H1 (cell line): ENCODE measurements at regions not wholly inside any gene's neighbourhood (a gene's known extent, or its start where the extent isn't known, plus 50 kb on each side); places are given as distances from the start of the nearest gene placed in this dataset.
"Not testable (repeated sequence)": the region's sequence is repeated elsewhere in the genome, so short reads cannot be mapped to it uniquely, and the experiment has no call there.

Experiments
- CTCF ChIA-PET: fragments of 300-600 bp; sonication (Branson Sonifier 250); formaldehyde crosslinking; loops from one replicate; lab custom pipeline; 2021; ENCODE audit not compliant: partially characterized antibody; lab: Charles Lee
- POLR2A ChIA-PET: fragments of 300-600 bp; sonication (Branson Sonifier 250); formaldehyde crosslinking; loops from one replicate; lab custom pipeline; 2021; ENCODE audit warnings: inconsistent platforms; ENCODE audit not compliant: partially characterized antibody; lab: Charles Lee
- DNase-seq, 2 experiments: peaks; one replicate each; pipeline versions ENCODE4 v3.0.0 to v3.0.0-alpha.2; 2010 to 2022; ENCODE audit warnings: low spot score in 2 of 2, low read depth in 1 of 2, mixed read lengths in 1 of 2
- FAIRE-seq: peaks from 2 replicates; lab custom pipeline; 2011; peaks lifted over from hg19 to GRCh38; lab: Jason Lieb, UNC
- H2AFZ ChIP-seq: 2 replicates; pipeline ENCODE4 v1.8.1; 2012; ENCODE audit warnings: low read length, inconsistent platforms
- H2AK5ac ChIP-seq: 2 replicates; pipeline ENCODE4 v1.6.1; 2013; ENCODE audit warnings: low read depth, low read length
- H2BK120ac ChIP-seq: replicated peaks from 2 replicates; pipeline ENCODE3; 2013; ENCODE audit warnings: low read depth, low read length, inconsistent platforms
- H2BK12ac ChIP-seq: 2 replicates; pipeline ENCODE4 v1.6.1; 2013; ENCODE audit warnings: low read depth, low read length
- H2BK15ac ChIP-seq: 2 replicates; pipeline ENCODE4 v1.6.1; 2013; ENCODE audit warnings: low read length
- H2BK20ac ChIP-seq: 2 replicates; pipeline ENCODE4 v1.6.1; 2013; ENCODE audit warnings: low read length
- H2BK5ac ChIP-seq: 2 replicates; pipeline ENCODE4 v1.6.1; 2013; ENCODE audit warnings: low read depth, low read length
- H3K14ac ChIP-seq: 2 replicates; pipeline ENCODE4 v1.6.1; 2013; ENCODE audit warnings: inconsistent platforms; ENCODE audit not compliant: insufficient read length
- H3K18ac ChIP-seq: 2 replicates; pipeline ENCODE4 v1.6.1; 2013; ENCODE audit warnings: low read length; ENCODE audit errors: extremely low read depth
- H3K23ac ChIP-seq: 2 replicates; pipeline ENCODE4 v1.6.1; 2013; ENCODE audit warnings: inconsistent platforms; ENCODE audit not compliant: insufficient read length
- H3K23me2 ChIP-seq: 2 replicates; pipeline ENCODE4 v1.6.1; 2013; ENCODE audit warnings: low read depth, low read length
- H3K27ac ChIP-seq: 2 replicates; pipeline ENCODE4 v1.6.1; 2011; ENCODE audit warnings: low read depth, low read length, inconsistent platforms
- H3K27me3 ChIP-seq, 4 experiments: replicated peaks in 1 of 4; 1 replicate in 1 of 4; 2 replicates in 3 of 4; pipeline versions ENCODE4 v1.6.1 to v1.8.1; 2011 to 2013; ENCODE audit warnings: low read length in 3 of 4, mild to moderate bottlenecking in 3 of 4, inconsistent platforms in 2 of 4, mixed read lengths in 2 of 4, moderate library complexity in 1 of 4; ENCODE audit not compliant: control insufficient read depth in 3 of 4, insufficient read depth in 3 of 4; ENCODE audit errors: extremely low read depth in 1 of 4
- H3K36me3 ChIP-seq, 4 experiments: 2 replicates each; pipeline versions ENCODE4 v1.6.1 to v1.8.1; 2011 to 2013; ENCODE audit warnings: mild to moderate bottlenecking in 4 of 4, low read length in 3 of 4, moderate library complexity in 2 of 4, control low read depth in 1 of 4, inconsistent platforms in 1 of 4; ENCODE audit not compliant: insufficient read depth in 4 of 4, control insufficient read depth in 2 of 4
- H3K4ac ChIP-seq: replicated peaks from 2 replicates; pipeline ENCODE3; 2013; ENCODE audit warnings: low read length, low read depth, mixed read lengths, inconsistent platforms; ENCODE audit not compliant: insufficient read length
- H3K4me1 ChIP-seq, 4 experiments: replicated peaks in 1 of 4; 1 replicate in 1 of 4; 2 replicates in 3 of 4; pipeline versions ENCODE4 v1.6.1 to v1.8.1; 2011 to 2013; ENCODE audit warnings: low read length in 3 of 4, inconsistent platforms in 2 of 4, mixed read lengths in 1 of 4; ENCODE audit not compliant: insufficient read depth in 4 of 4, control insufficient read depth in 3 of 4
- H3K4me2 ChIP-seq, 2 experiments: 2 replicates each; pipeline versions ENCODE4 v1.6.1 to v1.8.1; 2011 to 2013; ENCODE audit warnings: low read depth in 2 of 2, low read length in 2 of 2, control low read depth in 1 of 2, inconsistent platforms in 1 of 2, mild to moderate bottlenecking in 1 of 2; ENCODE audit not compliant: insufficient read depth in 1 of 2
- H3K4me3 ChIP-seq, 4 experiments: fragments of 200-600, 300-600 bp in 1 of 4; sonication (generic), shearing (Covaris generic), sonication (Bioruptor Twin) in 1 of 4; 2 replicates each; pipeline versions ENCODE4 v1.5.1 to v1.8.1; 2011 to 2016; ENCODE audit warnings: low read length in 4 of 4, low read depth in 3 of 4, control low read depth in 2 of 4, inconsistent platforms in 2 of 4, mild to moderate bottlenecking in 2 of 4, mixed read lengths in 1 of 4, moderate library complexity in 1 of 4; ENCODE audit not compliant: insufficient read depth in 2 of 4; ENCODE audit errors: extremely low read depth in 1 of 4
- H3K56ac ChIP-seq: replicated peaks from 2 replicates; pipeline ENCODE3; 2013; ENCODE audit warnings: low read depth, mild to moderate bottlenecking, mixed read lengths, low read length, inconsistent platforms; ENCODE audit not compliant: insufficient read length
- H3K79me1 ChIP-seq: 2 replicates; pipeline ENCODE4 v1.6.1; 2013; ENCODE audit warnings: low read depth, low read length, control low read depth
- H3K79me2 ChIP-seq, 2 experiments: 2 replicates each; pipeline versions ENCODE4 v1.6.1 to v1.8.1; 2012 to 2013; ENCODE audit warnings: low read length in 2 of 2, mild to moderate bottlenecking in 2 of 2, inconsistent platforms in 1 of 2; ENCODE audit not compliant: insufficient read depth in 2 of 2, control insufficient read depth in 1 of 2
- H3K9ac ChIP-seq, 4 experiments: replicated peaks in 1 of 4; 1 replicate in 1 of 4; 2 replicates in 3 of 4; pipeline versions ENCODE4 v1.6.1 to v1.8.1; 2011 to 2013; ENCODE audit warnings: low read depth in 3 of 4, low read length in 3 of 4, control low read depth in 2 of 4, mild to moderate bottlenecking in 2 of 4, moderate library complexity in 2 of 4, inconsistent platforms in 1 of 4; ENCODE audit errors: extremely low read depth in 1 of 4
- H3K9me3 ChIP-seq, 2 experiments: 2 replicates each; pipeline versions ENCODE4 v1.6.1 to v1.8.1; 2012 to 2013; ENCODE audit warnings: mild to moderate bottlenecking in 2 of 2, moderate library complexity in 2 of 2, control low read depth in 1 of 2, inconsistent platforms in 1 of 2, low read depth in 1 of 2, low read length in 1 of 2, mixed read lengths in 1 of 2; ENCODE audit not compliant: insufficient read depth in 2 of 2
- H4K20me1 ChIP-seq, 2 experiments: replicated peaks in 1 of 2; 2 replicates each; pipeline versions ENCODE3 to v1.8.1; 2011 to 2013; ENCODE audit warnings: inconsistent platforms in 2 of 2, low read length in 2 of 2, mild to moderate bottlenecking in 1 of 2; ENCODE audit not compliant: insufficient read depth in 2 of 2, control insufficient read depth in 1 of 2
- H4K5ac ChIP-seq: 2 replicates; pipeline ENCODE4 v1.6.1; 2013; ENCODE audit warnings: low read length, low read depth, mixed read lengths, inconsistent platforms; ENCODE audit not compliant: insufficient read length
- H4K8ac ChIP-seq: 2 replicates; pipeline ENCODE4 v1.8.0; 2013; ENCODE audit warnings: mild to moderate bottlenecking, moderate library complexity, low read length, inconsistent platforms; ENCODE audit not compliant: insufficient read depth; ENCODE audit errors: extremely low read depth
- H4K91ac ChIP-seq: replicated peaks from 2 replicates; pipeline ENCODE3; 2013; ENCODE audit warnings: low read length, mixed read lengths, inconsistent platforms; ENCODE audit not compliant: insufficient read length
- CBX8 ChIP-seq: fragments of 300-800, 300-1000 bp; sonication (generic); IDR thresholded peaks from 2 replicates; pipeline ENCODE4 v1.7.1; 2016; ENCODE audit warnings: low read depth, low read length, borderline replicate concordance
- EP300 ChIP-seq, 2 experiments: IDR thresholded peaks; 1 replicate in 1 of 2; 2 replicates in 1 of 2; pipeline ENCODE4 v1.6.1; 2011 to 2012; ENCODE audit warnings: low read depth in 2 of 2, low read length in 2 of 2, mild to moderate bottlenecking in 2 of 2, borderline replicate concordance in 1 of 2, inconsistent platforms in 1 of 2, moderate library complexity in 1 of 2
- PHF8 ChIP-seq: fragments of 200-600 bp; sonication (generic); conservative IDR thresholded peaks from 2 replicates; pipeline ENCODE4 v1.7.1; 2012; ENCODE audit warnings: low read depth, mild to moderate bottlenecking, inconsistent platforms, low read length, moderate library complexity
- ZNF274 ChIP-seq: IDR thresholded peaks from 2 replicates; pipeline ENCODE4 v1.7.0; 2012; ENCODE audit warnings: low read length, borderline replicate concordance; ENCODE audit errors: extremely low read depth

DNA sequence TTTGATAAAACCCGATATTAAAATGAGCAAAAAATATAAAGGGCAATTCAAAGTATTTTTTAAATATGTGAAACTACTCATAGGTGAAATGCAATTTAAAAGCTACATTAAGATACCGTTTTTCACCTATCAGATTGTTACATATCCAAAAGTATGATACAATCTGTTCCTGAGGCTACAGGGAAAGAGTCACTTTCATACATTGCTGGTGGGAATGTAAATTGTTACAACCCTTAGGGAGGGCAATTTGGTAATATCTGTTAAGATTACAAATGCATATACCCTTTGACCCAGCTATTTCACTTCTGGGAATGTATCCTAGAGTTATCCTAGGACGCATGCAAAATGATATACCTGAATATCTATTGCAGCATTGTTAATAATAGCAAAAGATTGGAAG is 132.1 kb downstream of the BLID start (continued):
- no peak for TF ChIP-seq EP300 (IDR thresholded peaks at IDR 0.05; ENCODE audit: borderline replicate concordance in 1 of 2, low read depth in 2 of 2, low read length in 2 of 2)
- TF ChIP-seq CBX8: no peak
- no peak for TF ChIP-seq PHF8
- TF ChIP-seq ZNF274: no peak

DNA sequence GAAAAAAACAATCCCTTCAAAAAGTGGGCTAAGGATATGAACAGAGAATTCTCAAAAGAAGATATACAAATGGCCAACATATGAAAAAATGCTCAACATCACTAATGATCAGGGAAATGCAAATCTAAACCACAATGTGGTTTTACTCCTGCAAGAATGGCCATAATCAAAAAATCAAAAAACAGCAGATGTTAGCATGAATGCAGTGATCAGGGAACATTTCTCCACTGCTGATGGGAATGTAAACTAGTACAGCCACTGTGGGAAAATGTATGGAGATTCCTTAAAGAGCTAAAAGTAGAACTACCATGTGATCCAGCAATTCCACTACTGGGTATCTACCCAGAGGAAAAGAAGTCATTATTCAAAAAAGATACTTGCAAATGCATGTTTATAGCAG is 138.1 kb downstream of the BLID start:
- H3K79me2 ChIP-seq, H3K23me2 ChIP-seq, H2AK5ac ChIP-seq, H3K4me1 ChIP-seq, H4K20me1 ChIP-seq, H2BK15ac ChIP-seq, H3K56ac ChIP-seq, FAIRE-seq, H3K9me3 ChIP-seq, H3K79me1 ChIP-seq, H3K4me2 ChIP-seq, DNase-seq, H3K14ac ChIP-seq, H3K36me3 ChIP-seq, H3K27me3 ChIP-seq, H3K9ac ChIP-seq, H2BK20ac ChIP-seq, H2AFZ ChIP-seq, H2BK12ac ChIP-seq, H3K18ac ChIP-seq, H2BK5ac ChIP-seq, H3K4ac ChIP-seq, H4K5ac ChIP-seq, H3K4me3 ChIP-seq, H3K23ac ChIP-seq, H4K8ac ChIP-seq, H4K91ac ChIP-seq, CTCF ChIA-PET, H2BK120ac ChIP-seq, H3K27ac ChIP-seq: not testable (repeated sequence)
- POLR2A ChIA-PET: interaction anchor here (0.6 kb wide), 1 partner anchor 339 kb away, joined by 3 read pairs; no protein-coding TSS in a partner anchor
